ENCODE measurements at regions not wholly inside any gene's neighbourhood (a gene's known extent, or its start where the extent isn't known, plus 50 kb on each side); places are given as distances from the start of the nearest gene placed in this dataset.

DNA sequence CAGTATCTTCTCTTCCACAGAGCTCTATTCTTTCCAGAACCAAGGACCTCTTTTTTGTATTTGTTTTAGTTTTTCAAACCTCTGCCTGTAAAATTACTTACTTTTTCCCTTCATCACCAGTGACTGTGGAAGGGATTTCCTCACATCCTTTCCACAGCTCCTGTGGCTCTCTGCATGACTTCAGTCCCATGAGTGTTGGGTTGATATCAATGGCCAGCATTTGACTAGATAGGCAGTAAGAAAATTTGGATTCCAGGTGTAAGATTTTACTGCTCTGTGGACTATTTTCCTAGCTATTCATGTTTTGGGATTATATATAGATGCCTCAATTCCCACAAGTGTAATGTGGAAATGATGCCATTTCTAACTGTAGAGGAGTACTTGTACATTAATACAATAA lies 171.5 kb upstream of the PTBP2 start:
- Histone ChIP-seq H3K36me3 (ENCODE audit: control insufficient read depth in 2 of 2, insufficient read depth in 1 of 2, low read length in 2 of 2) (no peaks in the 10 kb centered on the region), H3K27ac (ENCODE audit: extremely low read depth, low read depth, low read length) (no peak overlapping the region), H3K4me3 (ENCODE audit: low read depth, low read length) (no peak overlapping the region), H3K4me1 (ENCODE audit: control insufficient read depth, insufficient read depth, low read length) (no peaks in the 10 kb centered on the region), H3K9me3 (ENCODE audit: control insufficient read depth, insufficient read depth, low read depth, low read length) (no peaks in the 10 kb centered on the region)
- ChIA-PET CTCF (no interaction called here), POLR2A (no interaction called here)
- TF ChIP-seq ZNF600 (tag by site-specific recombination; IDR thresholded peaks at IDR 0.05) (no peak), EGR2 (tag by site-specific recombination; IDR thresholded peaks at IDR 0.05; ENCODE audit: low read depth) (no peak), ZNF112 (tag by site-specific recombination; IDR thresholded peaks at IDR 0.05) (no peak), ZNF214 (tag by site-specific recombination; IDR thresholded peaks at IDR 0.05; ENCODE audit: borderline replicate concordance) (no peak), ZNF677 (tag by site-specific recombination; IDR thresholded peaks at IDR 0.05) (no peak), ZFP69B (tag by site-specific recombination; IDR thresholded peaks at IDR 0.05) (no peak), ZNF776 (tag by site-specific recombination; IDR thresholded peaks at IDR 0.05; ENCODE audit: borderline replicate concordance) (no peak), KLF7 (tag by site-specific recombination; IDR thresholded peaks at IDR 0.05; ENCODE audit: borderline replicate concordance) (no peak), ZNF701 (tag by site-specific recombination; IDR thresholded peaks at IDR 0.05) (no peak), ZNF626 (tag by site-specific recombination; IDR thresholded peaks at IDR 0.05) (no peak), ZNF404 (tag by site-specific recombination; IDR thresholded peaks at IDR 0.05) (no peak), ZFP41 (tag by site-specific recombination; IDR thresholded peaks at IDR 0.05; ENCODE audit: borderline replicate concordance) (no peak), ZNF558 (tag by site-specific recombination; IDR thresholded peaks at IDR 0.05) (no peak), ZNF366 (tag by site-specific recombination; conservative IDR thresholded peaks at IDR 0.05) (no peak), ZNF621 (tag by site-specific recombination; IDR thresholded peaks at IDR 0.05) (no peak)
- TF ChIP-seq, protein P1, sequence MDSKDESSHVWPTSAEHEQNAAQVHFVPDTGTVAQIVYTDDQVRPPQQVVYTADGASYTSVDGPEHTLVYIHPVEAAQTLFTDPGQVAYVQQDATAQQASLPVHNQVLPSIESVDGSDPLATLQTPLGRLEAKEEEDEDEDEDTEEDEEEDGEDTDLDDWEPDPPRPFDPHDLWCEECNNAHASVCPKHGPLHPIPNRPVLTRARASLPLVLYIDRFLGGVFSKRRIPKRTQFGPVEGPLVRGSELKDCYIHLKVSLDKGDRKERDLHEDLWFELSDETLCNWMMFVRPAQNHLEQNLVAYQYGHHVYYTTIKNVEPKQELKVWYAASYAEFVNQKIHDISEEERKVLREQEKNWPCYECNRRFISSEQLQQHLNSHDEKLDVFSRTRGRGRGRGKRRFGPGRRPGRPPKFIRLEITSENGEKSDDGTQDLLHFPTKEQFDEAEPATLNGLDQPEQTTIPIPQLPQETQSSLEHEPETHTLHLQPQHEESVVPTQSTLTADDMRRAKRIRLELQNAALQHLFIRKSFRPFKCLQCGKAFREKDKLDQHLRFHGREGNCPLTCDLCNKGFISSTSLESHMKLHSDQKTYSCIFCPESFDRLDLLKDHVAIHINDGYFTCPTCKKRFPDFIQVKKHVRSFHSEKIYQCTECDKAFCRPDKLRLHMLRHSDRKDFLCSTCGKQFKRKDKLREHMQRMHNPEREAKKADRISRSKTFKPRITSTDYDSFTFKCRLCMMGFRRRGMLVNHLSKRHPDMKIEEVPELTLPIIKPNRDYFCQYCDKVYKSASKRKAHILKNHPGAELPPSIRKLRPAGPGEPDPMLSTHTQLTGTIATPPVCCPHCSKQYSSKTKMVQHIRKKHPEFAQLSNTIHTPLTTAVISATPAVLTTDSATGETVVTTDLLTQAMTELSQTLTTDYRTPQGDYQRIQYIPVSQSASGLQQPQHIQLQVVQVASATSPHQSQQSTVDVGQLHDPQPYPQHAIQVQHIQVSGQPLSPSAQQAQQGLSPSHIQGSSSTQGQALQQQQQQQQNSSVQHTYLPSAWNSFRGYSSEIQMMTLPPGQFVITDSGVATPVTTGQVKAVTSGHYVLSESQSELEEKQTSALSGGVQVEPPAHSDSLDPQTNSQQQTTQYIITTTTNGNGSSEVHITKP (tag by site-specific recombination; IDR thresholded peaks at IDR 0.05): no peak
- TF ChIP-seq, protein P2, sequence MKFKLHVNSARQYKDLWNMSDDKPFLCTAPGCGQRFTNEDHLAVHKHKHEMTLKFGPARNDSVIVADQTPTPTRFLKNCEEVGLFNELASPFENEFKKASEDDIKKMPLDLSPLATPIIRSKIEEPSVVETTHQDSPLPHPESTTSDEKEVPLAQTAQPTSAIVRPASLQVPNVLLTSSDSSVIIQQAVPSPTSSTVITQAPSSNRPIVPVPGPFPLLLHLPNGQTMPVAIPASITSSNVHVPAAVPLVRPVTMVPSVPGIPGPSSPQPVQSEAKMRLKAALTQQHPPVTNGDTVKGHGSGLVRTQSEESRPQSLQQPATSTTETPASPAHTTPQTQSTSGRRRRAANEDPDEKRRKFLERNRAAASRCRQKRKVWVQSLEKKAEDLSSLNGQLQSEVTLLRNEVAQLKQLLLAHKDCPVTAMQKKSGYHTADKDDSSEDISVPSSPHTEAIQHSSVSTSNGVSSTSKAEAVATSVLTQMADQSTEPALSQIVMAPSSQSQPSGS (tag by site-specific recombination; IDR thresholded peaks at IDR 0.05; ENCODE audit: low read depth): no peak
- TF ChIP-seq, protein P3, sequence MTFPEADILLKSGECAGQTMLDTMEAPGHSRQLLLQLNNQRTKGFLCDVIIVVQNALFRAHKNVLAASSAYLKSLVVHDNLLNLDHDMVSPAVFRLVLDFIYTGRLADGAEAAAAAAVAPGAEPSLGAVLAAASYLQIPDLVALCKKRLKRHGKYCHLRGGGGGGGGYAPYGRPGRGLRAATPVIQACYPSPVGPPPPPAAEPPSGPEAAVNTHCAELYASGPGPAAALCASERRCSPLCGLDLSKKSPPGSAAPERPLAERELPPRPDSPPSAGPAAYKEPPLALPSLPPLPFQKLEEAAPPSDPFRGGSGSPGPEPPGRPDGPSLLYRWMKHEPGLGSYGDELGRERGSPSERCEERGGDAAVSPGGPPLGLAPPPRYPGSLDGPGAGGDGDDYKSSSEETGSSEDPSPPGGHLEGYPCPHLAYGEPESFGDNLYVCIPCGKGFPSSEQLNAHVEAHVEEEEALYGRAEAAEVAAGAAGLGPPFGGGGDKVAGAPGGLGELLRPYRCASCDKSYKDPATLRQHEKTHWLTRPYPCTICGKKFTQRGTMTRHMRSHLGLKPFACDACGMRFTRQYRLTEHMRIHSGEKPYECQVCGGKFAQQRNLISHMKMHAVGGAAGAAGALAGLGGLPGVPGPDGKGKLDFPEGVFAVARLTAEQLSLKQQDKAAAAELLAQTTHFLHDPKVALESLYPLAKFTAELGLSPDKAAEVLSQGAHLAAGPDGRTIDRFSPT (tag by site-specific recombination; IDR thresholded peaks at IDR 0.05): no peak
- TF ChIP-seq, protein P4, sequence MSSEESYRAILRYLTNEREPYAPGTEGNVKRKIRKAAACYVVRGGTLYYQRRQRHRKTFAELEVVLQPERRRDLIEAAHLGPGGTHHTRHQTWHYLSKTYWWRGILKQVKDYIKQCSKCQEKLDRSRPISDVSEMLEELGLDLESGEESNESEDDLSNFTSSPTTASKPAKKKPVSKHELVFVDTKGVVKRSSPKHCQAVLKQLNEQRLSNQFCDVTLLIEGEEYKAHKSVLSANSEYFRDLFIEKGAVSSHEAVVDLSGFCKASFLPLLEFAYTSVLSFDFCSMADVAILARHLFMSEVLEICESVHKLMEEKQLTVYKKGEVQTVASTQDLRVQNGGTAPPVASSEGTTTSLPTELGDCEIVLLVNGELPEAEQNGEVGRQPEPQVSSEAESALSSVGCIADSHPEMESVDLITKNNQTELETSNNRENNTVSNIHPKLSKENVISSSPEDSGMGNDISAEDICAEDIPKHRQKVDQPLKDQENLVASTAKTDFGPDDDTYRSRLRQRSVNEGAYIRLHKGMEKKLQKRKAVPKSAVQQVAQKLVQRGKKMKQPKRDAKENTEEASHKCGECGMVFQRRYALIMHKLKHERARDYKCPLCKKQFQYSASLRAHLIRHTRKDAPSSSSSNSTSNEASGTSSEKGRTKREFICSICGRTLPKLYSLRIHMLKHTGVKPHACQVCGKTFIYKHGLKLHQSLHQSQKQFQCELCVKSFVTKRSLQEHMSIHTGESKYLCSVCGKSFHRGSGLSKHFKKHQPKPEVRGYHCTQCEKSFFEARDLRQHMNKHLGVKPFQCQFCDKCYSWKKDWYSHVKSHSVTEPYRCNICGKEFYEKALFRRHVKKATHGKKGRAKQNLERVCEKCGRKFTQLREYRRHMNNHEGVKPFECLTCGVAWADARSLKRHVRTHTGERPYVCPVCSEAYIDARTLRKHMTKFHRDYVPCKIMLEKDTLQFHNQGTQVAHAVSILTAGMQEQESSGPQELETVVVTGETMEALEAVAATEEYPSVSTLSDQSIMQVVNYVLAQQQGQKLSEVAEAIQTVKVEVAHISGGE (tag by site-specific recombination; conservative IDR thresholded peaks at IDR 0.05; ENCODE audit: low read depth): no peak

All from HEK293 (cell line).